Coronary artery (tissue), 2 donors: ENCODE measurements at regions not wholly inside any gene's neighbourhood (a gene's known extent, or its start where the extent isn't known, plus 50 kb on each side); places are given as distances from the start of the nearest gene placed in this dataset.

Experiments used
- DNase-seq: peaks from one replicate; pipeline ENCODE4 v3.0.0-alpha.2; 2017; ENCODE audit warnings: low spot score
- H3K27ac ChIP-seq, 2 donors: fragments of 200-600 bp; sonication (generic); one replicate each; pipeline ENCODE4 v1.5.1; 2016 to 2019
- H3K4me3 ChIP-seq: fragments of 200-600 bp; sonication (generic); 2 replicates; pipeline ENCODE4 v1.5.1; 2016; ENCODE audit warnings: mild to moderate bottlenecking, moderate library complexity
- TF ChIP-seq, protein P1 (sequence below): fragments of 200-600 bp; sonication (generic); IDR thresholded peaks from one replicate; pipeline ENCODE4 v1.5.1; 2019; ENCODE audit warnings: antibody characterized with exemption

GRCh38 chr4:137674066-137674465 is 141.8 kb upstream of the PCDH18 start:
- no peak overlapping the region for H3K4me3 ChIP-seq
- DNase-seq, result no peak
- no peak overlapping the region for H3K27ac ChIP-seq
- TF ChIP-seq, protein P1, sequence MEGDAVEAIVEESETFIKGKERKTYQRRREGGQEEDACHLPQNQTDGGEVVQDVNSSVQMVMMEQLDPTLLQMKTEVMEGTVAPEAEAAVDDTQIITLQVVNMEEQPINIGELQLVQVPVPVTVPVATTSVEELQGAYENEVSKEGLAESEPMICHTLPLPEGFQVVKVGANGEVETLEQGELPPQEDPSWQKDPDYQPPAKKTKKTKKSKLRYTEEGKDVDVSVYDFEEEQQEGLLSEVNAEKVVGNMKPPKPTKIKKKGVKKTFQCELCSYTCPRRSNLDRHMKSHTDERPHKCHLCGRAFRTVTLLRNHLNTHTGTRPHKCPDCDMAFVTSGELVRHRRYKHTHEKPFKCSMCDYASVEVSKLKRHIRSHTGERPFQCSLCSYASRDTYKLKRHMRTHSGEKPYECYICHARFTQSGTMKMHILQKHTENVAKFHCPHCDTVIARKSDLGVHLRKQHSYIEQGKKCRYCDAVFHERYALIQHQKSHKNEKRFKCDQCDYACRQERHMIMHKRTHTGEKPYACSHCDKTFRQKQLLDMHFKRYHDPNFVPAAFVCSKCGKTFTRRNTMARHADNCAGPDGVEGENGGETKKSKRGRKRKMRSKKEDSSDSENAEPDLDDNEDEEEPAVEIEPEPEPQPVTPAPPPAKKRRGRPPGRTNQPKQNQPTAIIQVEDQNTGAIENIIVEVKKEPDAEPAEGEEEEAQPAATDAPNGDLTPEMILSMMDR, result no peak

DNA sequence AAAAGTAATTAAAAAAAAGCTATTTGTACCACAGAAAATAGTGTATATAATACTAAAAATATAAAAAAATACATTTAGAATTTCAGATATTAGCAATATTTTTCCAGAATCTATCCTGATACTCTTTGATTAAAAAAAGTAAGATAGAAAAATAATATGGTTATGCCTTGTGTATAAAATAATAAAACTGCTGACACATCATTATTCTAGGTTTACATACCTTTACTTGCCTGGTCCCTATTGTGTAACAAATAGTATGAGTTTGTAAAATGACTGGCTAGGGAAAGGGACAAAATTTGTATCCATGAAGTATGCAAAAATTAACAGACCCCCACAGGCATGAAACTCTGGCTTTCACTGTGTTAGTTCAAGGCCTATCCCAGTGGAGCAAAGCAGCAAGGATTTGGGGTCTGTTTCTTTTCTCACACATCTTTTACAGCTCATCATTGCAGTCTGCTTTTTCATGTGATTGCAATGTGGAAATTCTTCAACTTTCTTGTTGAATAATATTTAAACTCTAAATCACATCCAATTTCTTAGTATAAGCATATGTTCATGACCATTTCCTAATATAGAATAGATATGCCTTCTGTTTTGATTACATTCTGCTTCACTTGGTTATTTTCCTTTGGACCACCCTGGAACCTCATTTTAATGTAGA is 136.7 kb upstream of the PCDH18 start:
- H3K4me3 ChIP-seq, result no peak overlapping the region
- no peak for DNase-seq
- H3K27ac ChIP-seq, result no peak overlapping the region
- TF ChIP-seq, protein P1, result no peak

DNA sequence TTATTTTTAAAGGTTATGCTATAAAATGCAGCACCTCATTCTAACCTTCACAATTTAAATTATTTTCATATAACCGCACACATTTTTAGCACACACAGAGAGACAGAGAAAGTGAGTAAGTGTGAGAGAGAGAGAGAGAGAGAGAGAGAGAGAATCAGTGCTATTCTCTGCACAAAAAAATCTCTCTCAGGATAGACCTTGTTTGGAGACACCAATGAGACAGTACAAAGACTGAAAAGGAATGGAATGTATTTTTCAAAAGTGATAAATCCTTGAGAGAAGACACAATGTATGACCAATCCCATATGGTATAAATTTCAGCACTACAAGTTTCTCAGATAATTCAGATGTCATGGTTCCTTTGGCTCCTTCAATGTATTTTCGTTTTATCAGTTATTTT is 132.1 kb upstream of the PCDH18 start:
- TF ChIP-seq, protein P1, result no peak
- Histone ChIP-seq H3K4me3 (no peak overlapping the region), H3K27ac (no peak overlapping the region)
- no peak for DNase-seq

- TF ChIP-seq, protein P1, result no peak
- no peak for DNase-seq
- H3K27ac ChIP-seq, result peak overlapping the region in 1 of 2 donors; percentile 55
- no peak overlapping the region for H3K4me3 ChIP-seq
Measured at GRCh38 chr4:137664046-137664387, 131.7 kb upstream of the PCDH18 start.

DNA sequence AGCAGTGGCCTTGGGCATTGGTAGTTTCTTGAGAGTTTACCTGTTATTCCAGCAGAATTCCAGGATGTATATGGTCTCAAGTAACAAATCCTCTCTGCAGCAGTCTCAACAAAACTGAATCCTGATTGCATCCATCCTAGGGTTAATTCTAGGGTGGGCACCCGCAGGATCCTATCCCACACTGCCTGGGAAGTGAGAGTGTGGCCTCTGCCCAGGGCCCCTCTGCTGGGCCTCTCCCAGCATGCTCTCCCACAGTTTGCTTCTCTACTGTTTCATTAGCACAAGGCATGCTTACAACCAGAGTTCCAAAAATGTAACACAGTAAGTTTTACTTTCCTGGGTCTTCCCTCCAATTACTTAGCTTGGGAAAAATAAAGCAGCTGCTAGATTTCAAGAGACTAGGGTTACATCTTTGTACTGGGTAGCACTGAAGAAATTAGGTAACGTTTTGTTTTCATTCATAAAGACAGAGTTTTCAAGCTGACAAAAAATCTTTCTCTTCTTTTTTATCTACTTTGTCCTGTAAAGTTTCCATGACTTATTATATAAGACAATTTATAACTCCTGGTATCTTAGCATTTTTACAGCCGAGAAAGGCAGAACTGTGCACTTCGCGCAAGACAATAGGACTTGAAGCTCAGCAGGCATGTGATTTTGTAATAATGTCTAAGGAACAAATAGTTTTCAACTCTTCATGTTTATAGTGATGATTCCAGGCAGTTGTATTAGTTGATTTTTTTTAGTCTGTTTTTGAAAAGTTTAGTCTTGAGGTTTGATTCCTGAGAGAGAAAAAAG is 131.2 kb upstream of the PCDH18 start:
- TF ChIP-seq, protein P1, result no peak
- Histone ChIP-seq H3K4me3 (no peak overlapping the region), H3K27ac (peak overlapping the region in 1 of 2 donors; percentile 55)
- DNase-seq, result no peak

DNA sequence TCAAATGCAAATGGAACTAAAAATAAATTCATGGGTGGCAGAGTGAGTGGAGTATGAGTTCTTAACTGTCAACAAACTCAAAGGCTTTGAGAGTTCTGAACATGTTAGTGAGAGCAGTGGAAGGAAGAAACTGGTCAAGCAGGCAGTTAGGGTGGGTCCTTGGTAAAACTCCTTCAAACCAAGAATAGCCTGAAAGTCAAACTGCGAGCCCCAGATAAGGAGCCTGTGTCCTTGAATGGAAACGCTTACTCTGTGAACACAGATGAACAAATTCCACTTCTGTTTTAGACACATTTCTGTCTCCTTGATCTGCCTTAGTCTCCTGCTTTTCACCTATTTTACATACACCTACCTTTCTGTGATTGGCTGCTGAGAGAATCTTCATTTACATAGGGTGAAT is 129.4 kb upstream of the PCDH18 start:
- no peak for DNase-seq
- TF ChIP-seq, protein P1, result no peak
- H3K4me3 ChIP-seq, result no peak overlapping the region
- no peak overlapping the region for H3K27ac ChIP-seq

DNA sequence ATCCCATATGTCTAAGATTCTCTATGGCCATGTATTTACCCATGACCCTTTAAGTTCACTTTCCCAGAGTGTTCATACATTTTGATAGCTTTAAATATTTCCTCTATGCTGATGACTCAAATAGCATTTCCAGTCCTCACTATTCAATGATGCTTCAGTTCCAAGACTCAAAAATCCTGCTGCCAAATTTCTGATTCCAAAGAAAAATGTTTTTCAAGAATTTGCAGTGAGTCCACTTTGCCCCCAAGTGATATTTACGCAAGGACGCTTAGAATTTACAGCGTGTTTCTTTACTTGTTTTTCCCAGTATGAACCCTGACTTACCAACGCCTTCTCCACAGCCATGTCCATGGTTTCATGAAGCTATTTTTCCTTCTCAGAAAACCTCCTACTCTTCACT is 127.9 kb upstream of the PCDH18 start:
- DNase-seq, result no peak
- TF ChIP-seq, protein P1, result no peak
- H3K27ac ChIP-seq, result peak overlapping the region; percentile 28 to 30
- no peak overlapping the region for H3K4me3 ChIP-seq
